Stimulated activated CD4-positive, alpha-beta T cell treated with anti-CD3 and anti-CD28 coated beads, Interleukin-12 subunit alpha, Interleukin-12 subunit beta, amount 100 ng/mL, for 48 hours (primary cell): ENCODE measurements at regions not wholly inside any gene's neighbourhood (a gene's known extent, or its start where the extent isn't known, plus 50 kb on each side); places are given as distances from the start of the nearest gene placed in this dataset.

Experiments
- DNase-seq, 3 donors: peaks; one replicate each; pipeline ENCODE4 v3.0.0-alpha.2; 2020; ENCODE audit warnings: low read depth in 2 of 3, low spot score in 1 of 3

- DNase-seq: no peak
Observed at GRCh38 chr12:87841935-87842334, 187.3 kb downstream of the C12orf50 start.

GRCh38 chr12:87836190-87836589 lies 193.0 kb downstream of the C12orf50 start:
- no peak for DNase-seq

- no peak for DNase-seq
Observed at GRCh38 chr12:87828382-87828973, 200.7 kb downstream of the C12orf50 start.

- DNase-seq: no peak
Observed at GRCh38 chr12:87827638-87828264, 201.4 kb downstream of the C12orf50 start.

GRCh38 chr12:87822923-87823322 lies 206.3 kb downstream of the C12orf50 start:
- no peak for DNase-seq

- DNase-seq: no peak
Observed at GRCh38 chr12:87820524-87821202, 208.5 kb downstream of the C12orf50 start.

GRCh38 chr12:87818441-87818840 lies 210.8 kb downstream of the C12orf50 start:
- DNase-seq: no peak

- no peak for DNase-seq
Observed at GRCh38 chr12:87815771-87816585, 213.2 kb downstream of the C12orf50 start.

- no peak for DNase-seq
Observed at GRCh38 chr12:87814625-87815024, 214.6 kb downstream of the C12orf50 start.

- no peak for DNase-seq
Observed at GRCh38 chr12:87813476-87814234, 215.5 kb downstream of the C12orf50 start.

GRCh38 chr12:87812681-87813080 lies 216.5 kb downstream of the C12orf50 start:
- no peak for DNase-seq

GRCh38 chr12:87812030-87812429 lies 217.2 kb downstream of the C12orf50 start:
- DNase-seq: no peak

- DNase-seq: no peak
Observed at GRCh38 chr12:87809916-87810315, 219.3 kb downstream of the C12orf50 start.

- DNase-seq: no peak
Observed at GRCh38 chr12:87807086-87807485, 222.1 kb downstream of the C12orf50 start.

GRCh38 chr12:87806310-87806709 lies 222.9 kb downstream of the C12orf50 start:
- no peak for DNase-seq

GRCh38 chr12:87804386-87804785 lies 224.8 kb downstream of the C12orf50 start:
- DNase-seq: no peak

GRCh38 chr12:87802721-87803011 lies 226.5 kb downstream of the C12orf50 start:
- DNase-seq: no peak

GRCh38 chr12:87801860-87802720 lies 227.1 kb downstream of the C12orf50 start:
- no peak for DNase-seq

- DNase-seq: no peak
Observed at GRCh38 chr12:87796961-87797516, 232.2 kb downstream of the C12orf50 start.

- no peak for DNase-seq
Observed at GRCh38 chr12:87795555-87795954, 233.6 kb downstream of the C12orf50 start.
